Stimulated activated memory B cell treated with anti-CD40 and anti-IgM and Interleukin-4, amounts not matched to agents 10 μg/mL and 1 μg/mL and 100 μg/mL, for 72 hours (primary cell): ENCODE measurements at regions not wholly inside any gene's neighbourhood (a gene's known extent, or its start where the extent isn't known, plus 50 kb on each side); places are given as distances from the start of the nearest gene placed in this dataset.

Experiments used
- ATAC-seq: fragments of 150-1000 bp; cut with Tn5 transposase; 2 replicates; pipeline ENCODE4 v1.10.0; 2021
- H3K27ac Mint-ChIP-seq: one replicate; pipeline ENCODE4 v1.8.0; 2022; ENCODE audit warnings: mild to moderate bottlenecking, mixed read lengths
- H3K27me3 Mint-ChIP-seq: one replicate; pipeline ENCODE4 v1.8.0; 2022; ENCODE audit warnings: mixed read lengths
- H3K36me3 Mint-ChIP-seq: one replicate; pipeline ENCODE4 v1.8.0; 2022; ENCODE audit warnings: mixed read lengths
- H3K4me1 Mint-ChIP-seq: one replicate; pipeline ENCODE4 v1.8.0; 2022; ENCODE audit warnings: mixed read lengths
- H3K4me3 Mint-ChIP-seq: one replicate; pipeline ENCODE4 v1.8.0; 2022; ENCODE audit warnings: mild to moderate bottlenecking, moderate library complexity, mixed read lengths
- H3K9me3 Mint-ChIP-seq: one replicate; pipeline ENCODE4 v1.8.0; 2022; ENCODE audit warnings: mixed read lengths

DNA sequence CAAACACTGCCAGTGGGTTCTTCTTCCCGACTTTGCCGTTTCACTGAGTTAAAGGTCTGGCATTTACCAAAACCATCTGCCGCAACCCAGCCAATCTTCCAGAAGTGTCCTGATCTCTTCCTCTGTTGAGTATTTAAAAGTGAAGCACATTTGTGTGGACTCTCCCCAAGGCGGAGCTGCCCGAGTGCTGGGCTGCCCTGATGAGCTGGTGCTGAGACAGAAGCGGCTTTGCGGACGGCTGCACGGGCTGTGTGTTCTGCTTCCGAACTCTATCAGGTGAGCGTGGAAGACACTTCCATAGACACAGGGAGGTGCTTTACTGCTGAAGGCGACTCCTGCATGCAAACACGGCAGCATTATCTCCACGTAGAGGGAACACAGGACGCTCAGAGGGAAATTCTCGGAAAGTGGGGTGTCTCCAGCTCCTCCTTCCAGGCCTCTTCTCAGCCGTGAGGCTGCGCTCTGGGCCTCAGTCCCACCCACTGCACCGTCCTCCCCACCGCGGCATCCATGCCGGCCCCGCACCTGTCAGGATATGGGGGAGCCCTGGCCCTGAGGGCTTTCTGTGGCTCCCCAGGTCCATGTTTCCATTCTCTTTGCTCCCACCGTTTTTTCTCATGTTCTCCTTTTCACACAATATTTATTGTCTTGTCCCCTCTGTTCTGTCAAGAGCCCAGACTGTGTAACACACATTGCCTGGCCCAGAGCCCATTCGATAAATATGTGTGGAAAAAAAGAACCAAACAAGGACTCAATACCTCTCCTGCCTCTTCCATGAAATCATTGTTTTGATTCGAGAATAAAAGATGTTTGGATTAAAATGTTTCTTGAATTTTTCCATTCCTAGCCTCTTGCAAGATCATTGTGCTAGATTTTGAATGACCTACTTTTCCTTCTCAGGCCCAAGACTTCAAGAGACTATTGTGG lies 205.1 kb downstream of the DLL1 start:
- H3K27ac Mint-ChIP-seq, result peak overlapping the region; percentile 95
- peaks cover 31% of the 10 kb centered on the region for H3K4me1 Mint-ChIP-seq
- ATAC-seq, result no peak

DNA sequence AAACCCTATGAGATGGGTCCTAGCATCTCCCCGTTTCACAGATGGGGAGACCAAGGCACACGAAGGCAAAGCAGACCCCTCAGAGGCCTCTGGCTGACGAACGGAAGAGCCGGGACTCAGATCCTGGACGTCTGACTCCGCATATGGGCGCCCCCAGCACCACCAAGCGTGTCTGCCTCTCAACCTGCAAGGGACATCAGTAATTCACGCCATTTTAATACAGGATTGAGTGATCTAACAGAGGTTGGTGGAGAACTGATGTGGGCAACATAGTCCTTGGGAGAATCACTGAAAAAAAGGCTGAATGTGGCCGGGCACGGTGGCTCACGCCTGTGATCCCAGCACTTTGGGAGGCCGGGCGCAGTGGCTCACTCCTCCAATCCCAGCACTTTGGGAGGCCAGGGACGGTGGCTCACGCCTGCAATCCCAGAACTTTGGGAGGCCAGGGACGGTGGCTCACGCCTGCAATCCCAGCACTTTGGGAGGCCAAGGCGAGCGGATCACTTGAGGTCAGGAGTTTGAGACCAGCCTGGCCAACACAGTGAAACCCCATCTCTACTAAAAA lies 206.6 kb downstream of the DLL1 start:
- H3K27me3 Mint-ChIP-seq, result peaks cover 8% of the 10 kb centered on the region
- H3K4me1 Mint-ChIP-seq, result peaks cover 16% of the 10 kb centered on the region
- H3K9me3 Mint-ChIP-seq, result peaks cover 7% of the 10 kb centered on the region
- no peaks in the 10 kb centered on the region for H3K36me3 Mint-ChIP-seq
- no peak overlapping the region for H3K4me3 Mint-ChIP-seq
- no peak overlapping the region for H3K27ac Mint-ChIP-seq
- no peak for ATAC-seq

More for the DNA sequence above, 205.1 kb downstream of the DLL1 start:
- Mint-ChIP-seq H3K36me3 (no peaks in the 10 kb centered on the region), H3K9me3 (peaks cover 5% of the 10 kb centered on the region), H3K27me3 (no peaks in the 10 kb centered on the region), H3K4me3 (no peak overlapping the region)

- Mint-ChIP-seq H3K27me3 (peaks cover 8% of the 10 kb centered on the region), H3K4me3 (no peak overlapping the region), H3K4me1 (peaks cover 8% of the 10 kb centered on the region), H3K36me3 (no peaks in the 10 kb centered on the region), H3K27ac (no peak overlapping the region), H3K9me3 (peaks cover 13% of the 10 kb centered on the region)
- ATAC-seq, result no peak
These were observed 207.4 kb downstream of the DLL1 start for GRCh38 chr6:170083236-170084051.

- ATAC-seq, result peak; percentile 29
- no peak overlapping the region for H3K27ac Mint-ChIP-seq
- peaks cover 8% of the 10 kb centered on the region for H3K27me3 Mint-ChIP-seq
- no peaks in the 10 kb centered on the region for H3K36me3 Mint-ChIP-seq
- no peak overlapping the region for H3K4me3 Mint-ChIP-seq
- H3K4me1 Mint-ChIP-seq, result peaks cover under 1% of the 10 kb centered on the region
- H3K9me3 Mint-ChIP-seq, result peaks cover 14% of the 10 kb centered on the region
These were observed 208.2 kb downstream of the DLL1 start for GRCh38 chr6:170082531-170083187.

DNA sequence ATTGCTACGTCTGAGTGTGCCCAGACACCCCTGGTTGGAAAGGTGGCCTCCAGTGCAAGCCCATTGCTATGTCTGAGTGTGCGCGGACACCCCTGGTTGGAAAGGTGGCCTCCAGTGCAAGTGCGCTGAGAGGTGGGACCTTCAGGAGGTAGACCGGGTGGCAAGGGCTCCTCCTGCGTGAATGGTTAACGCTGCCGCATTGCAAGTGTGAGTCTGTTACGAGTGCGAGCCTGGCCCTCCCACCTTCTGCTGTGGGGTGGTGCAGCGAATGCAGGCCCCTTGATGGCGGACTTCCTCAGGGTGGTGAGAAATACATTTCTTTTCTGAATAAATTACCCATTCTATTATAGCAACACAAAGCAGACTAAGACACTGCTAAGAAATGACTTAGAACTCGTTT lies 208.8 kb downstream of the DLL1 start:
- H3K27ac Mint-ChIP-seq, result no peak overlapping the region
- H3K4me1 Mint-ChIP-seq, result no peaks in the 10 kb centered on the region
- H3K9me3 Mint-ChIP-seq, result peaks cover 12% of the 10 kb centered on the region
- no peaks in the 10 kb centered on the region for H3K36me3 Mint-ChIP-seq
- peaks cover 8% of the 10 kb centered on the region for H3K27me3 Mint-ChIP-seq
- no peak for ATAC-seq
- no peak overlapping the region for H3K4me3 Mint-ChIP-seq

DNA sequence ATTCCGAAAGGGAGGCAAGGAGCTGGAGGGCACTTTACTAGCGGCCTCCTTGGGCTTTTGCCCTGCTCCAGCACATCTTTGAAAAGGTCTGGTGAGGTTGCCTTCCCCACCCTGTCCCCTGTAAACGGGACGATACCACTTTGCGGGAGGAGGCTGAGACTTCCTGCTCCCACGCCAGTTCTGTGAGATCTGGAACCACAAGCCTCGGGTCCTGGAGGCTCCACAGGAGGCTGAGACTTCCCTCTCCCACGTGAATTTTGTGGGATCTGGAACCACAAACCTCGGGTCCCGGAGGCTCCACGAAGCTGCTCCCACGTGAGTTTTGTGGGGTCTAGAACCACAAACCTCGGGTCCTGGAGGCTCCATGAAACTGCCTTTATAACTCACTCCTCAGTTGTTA lies 209.3 kb downstream of the DLL1 start:
- Mint-ChIP-seq H3K36me3 (no peaks in the 10 kb centered on the region), H3K9me3 (peaks cover 9% of the 10 kb centered on the region), H3K27me3 (peaks cover 8% of the 10 kb centered on the region), H3K4me3 (no peak overlapping the region), H3K27ac (no peak overlapping the region), H3K4me1 (no peaks in the 10 kb centered on the region)
- ATAC-seq, result no peak

DNA sequence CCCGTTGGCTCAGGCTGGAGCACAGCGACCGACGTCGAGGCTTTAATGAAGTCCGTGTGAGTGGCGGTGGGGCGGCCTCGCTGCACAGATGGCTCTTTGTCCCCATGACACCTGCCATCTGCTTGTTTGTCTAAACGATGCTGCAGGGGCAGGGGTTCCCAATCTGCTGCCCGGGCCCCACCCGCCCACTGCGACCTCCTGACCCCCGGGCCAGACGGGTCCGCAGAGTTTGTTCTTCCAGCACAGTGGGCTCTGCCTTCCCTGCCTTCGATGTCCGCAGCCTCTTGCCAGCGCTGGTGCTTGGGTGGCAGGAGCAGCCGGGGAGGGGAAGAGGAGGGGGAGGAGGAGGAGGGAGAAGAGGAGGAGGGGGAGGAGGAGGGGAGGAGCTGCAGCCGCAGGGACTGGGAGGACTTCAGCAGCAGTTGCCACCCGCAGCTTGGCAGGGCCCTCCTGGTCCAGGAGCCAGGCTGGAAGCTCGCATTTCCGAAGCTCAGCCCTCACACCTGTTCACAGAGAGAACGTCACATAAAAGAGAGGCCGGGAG lies 210.0 kb downstream of the DLL1 start:
- Mint-ChIP-seq H3K36me3 (no peaks in the 10 kb centered on the region), H3K27me3 (peaks cover 9% of the 10 kb centered on the region), H3K4me3 (no peak overlapping the region), H3K4me1 (no peaks in the 10 kb centered on the region), H3K27ac (no peak overlapping the region), H3K9me3 (peaks cover 9% of the 10 kb centered on the region)
- no peak for ATAC-seq

DNA sequence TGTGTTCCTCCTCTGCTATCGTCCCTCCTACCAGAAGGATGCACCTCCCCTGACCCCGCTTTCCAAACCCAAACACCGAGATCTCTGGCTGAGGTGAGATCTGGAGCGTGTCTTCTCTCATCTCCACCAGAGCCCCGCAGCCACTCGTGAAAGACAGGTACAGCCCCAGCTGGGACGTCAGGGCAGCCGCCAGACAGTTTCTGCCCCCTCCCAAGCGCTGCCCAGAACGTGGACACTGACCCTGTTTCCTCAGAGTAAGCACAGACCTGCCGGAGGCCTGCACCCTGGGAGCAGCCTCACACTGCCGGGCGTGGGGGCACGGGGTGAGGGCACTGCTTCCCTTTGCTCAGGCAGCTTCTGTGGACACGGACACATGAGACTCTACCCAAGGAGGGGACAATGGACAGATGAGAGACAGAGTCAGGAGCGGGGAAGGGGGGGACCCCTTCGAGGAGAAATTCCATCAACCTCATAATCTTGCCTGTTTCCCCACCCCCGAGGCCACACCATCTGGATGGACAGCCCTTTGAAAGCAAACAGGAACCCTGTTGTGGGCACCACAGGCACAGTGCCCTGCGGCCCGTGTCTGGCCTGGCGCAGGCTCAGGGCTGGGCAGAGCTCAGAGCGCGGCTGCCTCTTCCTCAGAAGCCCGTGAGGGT lies 210.6 kb downstream of the DLL1 start:
- no peaks in the 10 kb centered on the region for H3K36me3 Mint-ChIP-seq
- H3K27ac Mint-ChIP-seq, result no peak overlapping the region
- H3K4me3 Mint-ChIP-seq, result no peak overlapping the region
- peaks cover 9% of the 10 kb centered on the region for H3K9me3 Mint-ChIP-seq
- H3K27me3 Mint-ChIP-seq, result peaks cover 15% of the 10 kb centered on the region
- no peaks in the 10 kb centered on the region for H3K4me1 Mint-ChIP-seq
- no peak for ATAC-seq

GRCh38 chr6:170076466-170077165 lies 214.3 kb downstream of the DLL1 start:
- Mint-ChIP-seq H3K4me3 (no peak overlapping the region), H3K36me3 (no peaks in the 10 kb centered on the region), H3K27me3 (peaks cover 48% of the 10 kb centered on the region), H3K27ac (no peak overlapping the region), H3K9me3 (peaks cover 9% of the 10 kb centered on the region), H3K4me1 (no peaks in the 10 kb centered on the region)
- no peak for ATAC-seq

GRCh38 chr6:170075659-170076223 lies 215.1 kb downstream of the DLL1 start:
- Mint-ChIP-seq H3K9me3 (peaks cover 9% of the 10 kb centered on the region), H3K27ac (no peak overlapping the region), H3K4me3 (no peak overlapping the region), H3K4me1 (no peaks in the 10 kb centered on the region), H3K27me3 (peaks cover 56% of the 10 kb centered on the region), H3K36me3 (no peaks in the 10 kb centered on the region)
- ATAC-seq, result peak; percentile 43

GRCh38 chr6:170074907-170075306 lies 216.0 kb downstream of the DLL1 start:
- H3K4me3 Mint-ChIP-seq, result no peak overlapping the region
- no peaks in the 10 kb centered on the region for H3K4me1 Mint-ChIP-seq
- no peak overlapping the region for H3K27ac Mint-ChIP-seq
- no peaks in the 10 kb centered on the region for H3K36me3 Mint-ChIP-seq
- peaks cover 14% of the 10 kb centered on the region for H3K9me3 Mint-ChIP-seq
- peaks cover 57% of the 10 kb centered on the region for H3K27me3 Mint-ChIP-seq
- no peak for ATAC-seq

DNA sequence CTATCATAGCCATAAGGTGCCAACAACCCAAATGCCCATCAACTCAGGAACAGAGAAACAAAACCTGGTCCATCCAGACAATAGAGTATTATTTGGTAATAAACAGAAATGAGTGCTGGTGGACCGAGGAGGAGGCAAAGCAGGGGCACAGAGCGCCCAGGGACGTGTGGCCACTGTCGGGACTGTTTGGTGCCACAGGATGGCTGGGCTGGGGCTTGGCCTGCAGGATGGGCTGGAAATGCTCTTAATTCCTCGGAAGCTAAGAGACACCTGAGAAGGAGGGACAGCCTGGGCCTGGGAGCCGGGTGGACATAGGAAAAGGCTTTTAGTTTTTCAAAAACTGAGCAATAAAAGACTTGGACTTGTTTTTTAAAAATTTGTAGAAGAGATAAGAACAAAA lies 216.4 kb downstream of the DLL1 start:
- no peaks in the 10 kb centered on the region for H3K4me1 Mint-ChIP-seq
- H3K27ac Mint-ChIP-seq, result no peak overlapping the region
- no peak overlapping the region for H3K4me3 Mint-ChIP-seq
- no peaks in the 10 kb centered on the region for H3K36me3 Mint-ChIP-seq
- H3K9me3 Mint-ChIP-seq, result peaks cover 16% of the 10 kb centered on the region
- ATAC-seq, result no peak
- H3K27me3 Mint-ChIP-seq, result peaks cover 56% of the 10 kb centered on the region

DNA sequence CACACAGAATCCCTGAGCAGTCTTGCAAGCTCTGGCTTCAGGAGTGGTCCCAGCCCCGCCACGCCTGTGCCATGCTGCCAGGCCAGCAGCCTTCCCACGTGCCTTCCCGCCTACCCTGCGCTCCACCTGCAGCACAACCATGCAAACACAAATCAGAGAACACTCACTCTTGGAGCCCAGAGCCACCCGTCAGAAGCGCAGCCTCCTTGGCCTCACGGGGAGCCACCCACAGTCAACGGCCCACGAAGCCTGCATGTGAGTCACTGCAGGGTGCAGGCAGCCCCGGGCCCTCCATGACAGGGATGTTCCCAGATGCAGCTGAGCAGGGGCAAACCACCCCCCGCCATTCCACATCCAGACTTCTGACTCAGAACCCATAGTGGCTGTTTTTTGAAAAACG lies 217.0 kb downstream of the DLL1 start:
- H3K27ac Mint-ChIP-seq, result no peak overlapping the region
- H3K36me3 Mint-ChIP-seq, result no peaks in the 10 kb centered on the region

GRCh38 chr6:170072246-170072645 lies 218.6 kb downstream of the DLL1 start:
- Mint-ChIP-seq H3K4me3 (no peak overlapping the region), H3K27me3 (peaks cover 57% of the 10 kb centered on the region), H3K4me1 (no peaks in the 10 kb centered on the region), H3K27ac (no peak overlapping the region), H3K36me3 (no peaks in the 10 kb centered on the region), H3K9me3 (peaks cover 12% of the 10 kb centered on the region)
- no peak for ATAC-seq

More for the DNA sequence above, 217.0 kb downstream of the DLL1 start:
- peaks cover 15% of the 10 kb centered on the region for H3K9me3 Mint-ChIP-seq
- ATAC-seq, result no peak
- no peak overlapping the region for H3K4me3 Mint-ChIP-seq
- peaks cover 56% of the 10 kb centered on the region for H3K27me3 Mint-ChIP-seq
- H3K4me1 Mint-ChIP-seq, result no peaks in the 10 kb centered on the region
